ENCODE measurements at regions not wholly inside any gene's neighbourhood (a gene's known extent, or its start where the extent isn't known, plus 50 kb on each side); places are given as distances from the start of the nearest gene placed in this dataset.

GRCh38 chr14:53606203-53606602 is 350.4 kb downstream of the BMP4 start:
- no peak for DNase-seq

GRCh38 chr14:53605562-53605961 is 351.1 kb downstream of the BMP4 start:
- DNase-seq: no peak

GRCh38 chr14:53603994-53604393 is 352.6 kb downstream of the BMP4 start:
- DNase-seq: no peak

- DNase-seq: no peak
Measured at GRCh38 chr14:53601409-53601808, 355.2 kb downstream of the BMP4 start.

- DNase-seq: no peak
Measured at GRCh38 chr14:53599221-53599945, 357.2 kb downstream of the BMP4 start.

GRCh38 chr14:53596853-53597525 is 359.6 kb downstream of the BMP4 start:
- DNase-seq: no peak

GRCh38 chr14:53591816-53592215 is 364.8 kb downstream of the BMP4 start:
- no peak for DNase-seq

GRCh38 chr14:53581504-53581903 is 375.1 kb downstream of the BMP4 start:
- no peak for DNase-seq

- no peak for DNase-seq
Measured at GRCh38 chr14:53571641-53572328, 384.8 kb downstream of the BMP4 start.

GRCh38 chr14:53570411-53571387 is 385.9 kb downstream of the BMP4 start:
- no peak for DNase-seq

GRCh38 chr14:53569446-53569845 is 387.2 kb downstream of the BMP4 start:
- no peak for DNase-seq

GRCh38 chr14:53567236-53567780 is 389.3 kb downstream of the BMP4 start:
- no peak for DNase-seq

GRCh38 chr14:53564870-53565269 is 391.8 kb downstream of the BMP4 start:
- no peak for DNase-seq

GRCh38 chr14:53563628-53564027 is 393.0 kb downstream of the BMP4 start:
- DNase-seq: no peak

- DNase-seq: no peak
Measured at GRCh38 chr14:53553221-53553620, 400.1 kb upstream of the DDHD1 start.

GRCh38 chr14:53551862-53552261 is 398.7 kb upstream of the DDHD1 start:
- DNase-seq: no peak

- DNase-seq: no peak
Measured at GRCh38 chr14:53550776-53551175, 397.7 kb upstream of the DDHD1 start.

GRCh38 chr14:53549956-53550355 is 396.8 kb upstream of the DDHD1 start:
- no peak for DNase-seq

- DNase-seq: no peak
Measured at GRCh38 chr14:53547593-53547992, 394.5 kb upstream of the DDHD1 start.

- no peak for DNase-seq
Measured at GRCh38 chr14:53545217-53545616, 392.1 kb upstream of the DDHD1 start.

- DNase-seq: no peak
Measured at GRCh38 chr14:53542732-53543131, 389.6 kb upstream of the DDHD1 start.

GRCh38 chr14:53541411-53541810 is 388.3 kb upstream of the DDHD1 start:
- DNase-seq: no peak
